ENCODE measurements at regions not wholly inside any gene's neighbourhood (a gene's known extent, or its start where the extent isn't known, plus 50 kb on each side); places are given as distances from the start of the nearest gene placed in this dataset.

GRCh38 chr14:51336734-51337133 lies 96.7 kb downstream of the TMX1 start:
- no peak for TF ChIP-seq EZH2phosphoT487 (conservative IDR thresholded peaks at IDR 0.05; ENCODE audit: low read length)
- no peak for TF ChIP-seq CTCF (IDR thresholded peaks at IDR 0.05; ENCODE audit: insufficient read depth, low read length, poor library complexity, severe bottlenecking)
